ENCODE measurements at regions not wholly inside any gene's neighbourhood (a gene's known extent, or its start where the extent isn't known, plus 50 kb on each side); places are given as distances from the start of the nearest gene placed in this dataset.
A peak's percentile ranks its signal among the peaks of the same experiment; 100 is the strongest.

DNA sequence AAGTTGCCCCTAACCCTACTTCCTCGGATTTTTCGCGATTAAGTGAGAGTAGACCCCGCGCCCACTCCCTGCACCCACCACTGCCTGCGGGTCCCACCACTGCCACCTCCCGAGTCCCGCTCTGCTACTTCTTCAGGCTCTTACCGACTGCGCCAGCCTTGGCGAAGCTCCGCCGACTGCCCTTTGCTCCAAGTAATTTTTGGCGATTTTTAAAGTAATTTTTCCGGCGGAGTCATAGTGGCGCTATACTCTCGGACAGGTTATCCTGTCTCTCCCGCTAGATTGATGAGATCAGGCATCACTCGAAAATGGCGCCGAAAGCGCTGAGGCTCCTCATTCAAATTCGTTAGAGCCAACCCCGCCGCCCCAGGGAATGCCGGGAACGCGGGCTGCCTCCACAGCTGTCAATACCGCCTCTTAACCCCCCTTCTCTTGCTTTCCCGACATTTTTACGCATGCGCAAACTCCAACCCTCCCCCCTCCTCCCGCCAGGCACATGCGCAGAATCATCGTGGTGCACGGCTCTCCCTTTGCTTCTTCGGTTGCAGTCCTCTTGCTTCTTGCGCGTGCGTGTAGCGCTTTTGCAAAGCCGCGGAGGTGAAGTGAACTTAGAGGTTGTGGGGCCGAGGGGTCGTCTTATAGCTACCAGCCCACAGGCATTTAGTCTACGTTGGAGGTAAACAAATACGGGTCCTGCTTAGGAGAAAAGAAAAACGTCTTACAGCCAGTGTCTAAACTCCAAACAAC, 66.6 kb downstream of the KCNRG start:
- H3K4me1 ChIP-seq (ENCODE audit: control insufficient read depth in 1 of 2, extremely low read depth in 1 of 2, insufficient read depth in 2 of 2, low read length in 2 of 2): peaks cover 31 to 37% of the 10 kb centered on the region in 2 experiments
- DNase-seq (peak; percentile 93 to 99 (median 97)), ATAC-seq (replicated peaks in 1 of 4) (peak; percentile 76 to 79 (median 77))
- H3K4me3 ChIP-seq (ENCODE audit: control insufficient read depth in 1 of 2, extremely low read depth in 1 of 2, low read length in 1 of 2): peak overlapping the region; percentile 87 to 96
- Mint-ChIP-seq H3K36me3 (no peaks in the 10 kb centered on the region), H3K9me3 (no peaks in the 10 kb centered on the region), H3K27ac (peak overlapping the region; percentile 95 to 96), H3K4me1 (peaks cover 38 to 66% (median 61%) of the 10 kb centered on the region in 3 donors), H3K27me3 (peaks cover 0 to 9% of the 10 kb centered on the region in 2 donors), H3K4me3 (peak overlapping the region; percentile 94 to 99 (median 96))
- H3K36me3 ChIP-seq (ENCODE audit: control insufficient read depth in 2 of 2, extremely low read depth in 1 of 2, insufficient read depth in 1 of 2, low read length in 1 of 2): no peaks in the 10 kb centered on the region
- 0% methylated on average over 39 of the region's 49 CpGs for WGBS (ENCODE audit: insufficient coverage)
- POLR2A ChIA-PET: interaction anchor here (0.6 to 4.8 kb wide), 6 partner anchors 10 to 876 kb away, joined by 3 to 23 read pairs (median 4); no protein-coding TSS in a partner anchor
- H3K9me3 ChIP-seq: no peaks in the 10 kb centered on the region
- CTCF ChIA-PET: interaction anchor here (0.9 to 8.2 kb wide), 5 partner anchors 12 to 84 kb away, joined by 3 to 68 read pairs (median 30); partner anchors contain the start of gene TRIM13 (in 1 of the 2)
- peak overlapping the region; percentile 85 for H3K27ac ChIP-seq (ENCODE audit: low read length)
- H3K27me3 ChIP-seq (replicated peaks in 1 of 2; ENCODE audit: control insufficient read depth in 2 of 2, extremely low read depth in 1 of 2, insufficient read depth in 2 of 2, low read length in 1 of 2): peaks cover 0 to 10% of the 10 kb centered on the region in 2 experiments

DNA sequence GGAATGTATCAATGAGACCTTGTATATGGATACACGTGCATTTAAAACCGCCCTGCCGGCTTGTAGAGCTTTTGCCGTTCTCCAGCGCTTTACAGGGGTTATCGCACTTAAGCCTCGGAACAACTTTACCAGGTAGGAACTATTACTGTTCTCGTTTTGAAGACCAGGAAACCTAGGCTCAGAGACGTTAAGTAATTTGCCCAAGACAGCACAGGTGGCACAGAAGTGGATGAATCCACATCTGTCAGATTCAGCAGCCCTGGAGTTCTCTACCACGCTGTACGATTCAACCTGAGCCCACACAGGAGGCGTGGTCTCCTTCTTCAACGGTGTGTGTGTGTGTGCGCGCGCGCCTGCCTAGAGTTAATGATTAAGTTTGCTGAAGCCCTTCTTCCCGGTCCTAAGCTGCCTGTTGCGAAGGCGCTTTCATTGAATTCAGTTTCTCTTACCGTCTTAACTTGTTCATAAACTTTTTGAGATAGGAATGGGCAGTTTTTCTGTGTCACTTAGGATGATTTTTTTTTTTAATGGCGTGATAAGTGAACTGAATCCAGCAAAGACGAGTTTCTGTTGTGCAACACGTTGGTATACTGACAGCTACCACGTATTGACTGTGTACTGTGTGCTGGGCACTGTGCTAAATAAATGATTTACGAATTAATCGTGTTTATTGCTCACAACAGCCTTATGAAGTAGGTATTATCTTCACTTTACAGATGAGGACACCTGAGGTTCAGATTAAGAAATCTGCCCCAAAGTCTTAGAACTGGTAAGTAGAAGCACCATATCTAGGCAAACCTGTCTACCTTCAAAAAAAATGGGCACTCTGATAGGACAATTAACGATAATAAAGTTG, 67.4 kb downstream of the KCNRG start:
- ChIA-PET CTCF (interaction anchor here (0.6 to 8.2 kb wide), 7 partner anchors 13 to 85 kb away, joined by 3 to 68 read pairs (median 4); partner anchors contain the start of gene TRIM13 (in 1 of the 2)), POLR2A (interaction anchor here (0.6 to 4.8 kb wide), 6 partner anchors 9 to 275 kb away, joined by 3 to 23 read pairs (median 4); no protein-coding TSS in a partner anchor)
- no peaks in the 10 kb centered on the region for H3K36me3 ChIP-seq (ENCODE audit: control insufficient read depth in 2 of 2, extremely low read depth in 1 of 2, insufficient read depth in 1 of 2, low read length in 1 of 2)
- H3K27ac Mint-ChIP-seq: peak overlapping the region; percentile 95 to 96
- ATAC-seq (replicated peaks in 1 of 4) (peak; percentile 67 to 71 (median 69)), DNase-seq (peak; percentile 49 to 84 (median 69))
- 0% methylated on average over 19 of the region's 28 CpGs for WGBS (ENCODE audit: insufficient coverage)
- peaks cover 0 to 9% of the 10 kb centered on the region in 2 donors for H3K27me3 Mint-ChIP-seq
- peak overlapping the region; percentile 94 to 99 (median 96) for H3K4me3 Mint-ChIP-seq
- H3K27me3 ChIP-seq (replicated peaks in 1 of 2; ENCODE audit: control insufficient read depth in 2 of 2, extremely low read depth in 1 of 2, insufficient read depth in 2 of 2, low read length in 1 of 2): peaks cover 0 to 10% of the 10 kb centered on the region in 2 experiments
- H3K36me3 Mint-ChIP-seq: no peaks in the 10 kb centered on the region
- H3K9me3 ChIP-seq: no peaks in the 10 kb centered on the region
- peaks cover 38 to 62% (median 60%) of the 10 kb centered on the region in 3 donors for H3K4me1 Mint-ChIP-seq
- peaks cover 31 to 37% of the 10 kb centered on the region in 2 experiments for H3K4me1 ChIP-seq (ENCODE audit: control insufficient read depth in 1 of 2, extremely low read depth in 1 of 2, insufficient read depth in 2 of 2, low read length in 2 of 2)
- H3K27ac ChIP-seq (ENCODE audit: low read length): peak overlapping the region; percentile 85
- H3K4me3 ChIP-seq (ENCODE audit: control insufficient read depth in 1 of 2, extremely low read depth in 1 of 2, low read length in 1 of 2): peak overlapping the region; percentile 87 to 96
- H3K9me3 Mint-ChIP-seq: no peaks in the 10 kb centered on the region

DNA sequence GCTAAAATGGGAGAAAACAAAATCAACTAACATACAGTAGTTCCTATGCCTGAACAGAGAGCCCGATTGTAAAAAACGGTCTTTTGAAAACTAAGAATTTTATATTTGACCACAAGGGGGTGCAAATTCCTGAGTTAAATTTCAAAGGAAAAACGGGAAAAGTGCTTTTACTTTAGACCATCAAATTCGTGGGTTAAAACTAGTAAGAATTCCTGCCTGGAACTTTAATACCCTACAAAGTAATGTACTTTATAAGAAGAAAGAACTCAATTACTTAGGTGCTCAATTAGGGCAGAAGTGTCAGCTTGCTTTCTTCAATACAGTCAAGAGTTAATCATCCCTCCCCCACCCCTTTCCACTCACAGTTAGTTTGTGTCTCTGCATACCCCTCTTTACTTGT, 69.8 kb downstream of the KCNRG start:
- Histone ChIP-seq H3K4me1 (ENCODE audit: control insufficient read depth in 1 of 2, extremely low read depth in 1 of 2, insufficient read depth in 2 of 2, low read length in 2 of 2) (peaks cover 17 to 35% of the 10 kb centered on the region in 2 experiments), H3K4me3 (ENCODE audit: control insufficient read depth in 1 of 2, extremely low read depth in 1 of 2, low read length in 1 of 2) (no peak overlapping the region), H3K36me3 (ENCODE audit: control insufficient read depth in 2 of 2, extremely low read depth in 1 of 2, insufficient read depth in 1 of 2, low read length in 1 of 2) (no peaks in the 10 kb centered on the region), H3K27me3 (replicated peaks in 1 of 2; ENCODE audit: control insufficient read depth in 2 of 2, extremely low read depth in 1 of 2, insufficient read depth in 2 of 2, low read length in 1 of 2) (peaks cover 0 to 8% of the 10 kb centered on the region in 2 experiments), H3K9me3 (no peaks in the 10 kb centered on the region), H3K27ac (ENCODE audit: low read length) (no peak overlapping the region)
- peaks cover 0 to 3% of the 10 kb centered on the region in 2 donors for H3K27me3 Mint-ChIP-seq
- POLR2A ChIA-PET: interaction anchor here (0.5 to 1.7 kb wide), 3 partner anchors 39 to 1778 kb away, joined by 3 to 6 read pairs (median 4); no protein-coding TSS in a partner anchor
- CTCF ChIA-PET: interaction anchor here (0.6 to 8.2 kb wide), 26 partner anchors 8 to 830 kb away, joined by 3 to 68 read pairs (median 4); partner anchors contain the start of genes KCNRG (in 1 of the 2) and TRIM13 (in 1 of the 2)
- peaks cover 33 to 51% (median 47%) of the 10 kb centered on the region in 3 donors for H3K4me1 Mint-ChIP-seq
- H3K36me3 Mint-ChIP-seq: no peaks in the 10 kb centered on the region
- no CpG with 5 or more reads among the region's 4 CpGs for WGBS (ENCODE audit: insufficient coverage)
- ATAC-seq (replicated peaks in 1 of 4): no peak
- peak in 1 of 35 experiments; percentile 60 for DNase-seq
- H3K9me3 Mint-ChIP-seq: no peaks in the 10 kb centered on the region
- H3K27ac Mint-ChIP-seq: no peak overlapping the region
- peak overlapping the region in 1 of 3 donors; percentile 6 for H3K4me3 Mint-ChIP-seq

DNA sequence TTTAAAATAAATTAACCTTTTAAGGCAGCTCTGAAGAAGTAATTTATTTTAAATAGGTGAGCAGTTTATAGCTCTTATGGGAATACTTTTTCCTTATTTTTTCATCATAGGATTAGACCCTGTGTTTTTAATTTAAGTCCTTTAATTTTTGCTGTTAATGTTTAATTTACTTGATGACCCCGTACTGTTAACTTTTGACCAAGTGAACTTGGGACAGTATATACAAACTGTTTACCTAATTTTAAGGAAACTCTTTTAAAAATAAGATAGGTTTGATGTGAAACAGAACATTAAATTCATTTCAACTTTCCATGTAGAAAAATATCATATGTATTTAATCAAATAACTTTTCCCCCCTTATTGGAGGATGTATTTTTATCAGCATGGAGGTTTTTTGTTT, 74.4 kb downstream of the KCNRG start:
- Histone ChIP-seq H3K27ac (ENCODE audit: low read length) (no peak overlapping the region), H3K4me1 (ENCODE audit: control insufficient read depth in 1 of 2, extremely low read depth in 1 of 2, insufficient read depth in 2 of 2, low read length in 2 of 2) (peaks cover 10 to 11% of the 10 kb centered on the region in 2 experiments), H3K4me3 (ENCODE audit: control insufficient read depth in 1 of 2, extremely low read depth in 1 of 2, low read length in 1 of 2) (no peak overlapping the region), H3K9me3 (no peaks in the 10 kb centered on the region), H3K27me3 (replicated peaks in 1 of 2; ENCODE audit: control insufficient read depth in 2 of 2, extremely low read depth in 1 of 2, insufficient read depth in 2 of 2, low read length in 1 of 2) (no peaks in the 10 kb centered on the region), H3K36me3 (ENCODE audit: control insufficient read depth in 2 of 2, extremely low read depth in 1 of 2, insufficient read depth in 1 of 2, low read length in 1 of 2) (no peaks in the 10 kb centered on the region)
- POLR2A ChIA-PET: interaction anchor here in 1 of 2 donors (0.6 kb wide), 1 partner anchor 14 kb away, joined by 3 read pairs; no protein-coding TSS in a partner anchor
- CTCF ChIA-PET: interaction anchor here in 1 of 2 donors (0.6 to 0.7 kb wide), 2 partner anchors 11 to 1284 kb away, joined by 3 read pairs; no protein-coding TSS in a partner anchor
- no peak for ATAC-seq (replicated peaks in 1 of 4)
- H3K4me3 Mint-ChIP-seq: no peak overlapping the region
- DNase-seq: no peak
- H3K36me3 Mint-ChIP-seq: no peaks in the 10 kb centered on the region
- no peaks in the 10 kb centered on the region for H3K9me3 Mint-ChIP-seq
- WGBS (ENCODE audit: insufficient coverage): no CpG with 5 or more reads among the region's 1 CpG
- H3K4me1 Mint-ChIP-seq: peaks cover 0 to 18% (median 15%) of the 10 kb centered on the region in 3 donors
- no peaks in the 10 kb centered on the region for H3K27me3 Mint-ChIP-seq
- no peak overlapping the region for H3K27ac Mint-ChIP-seq

DNA sequence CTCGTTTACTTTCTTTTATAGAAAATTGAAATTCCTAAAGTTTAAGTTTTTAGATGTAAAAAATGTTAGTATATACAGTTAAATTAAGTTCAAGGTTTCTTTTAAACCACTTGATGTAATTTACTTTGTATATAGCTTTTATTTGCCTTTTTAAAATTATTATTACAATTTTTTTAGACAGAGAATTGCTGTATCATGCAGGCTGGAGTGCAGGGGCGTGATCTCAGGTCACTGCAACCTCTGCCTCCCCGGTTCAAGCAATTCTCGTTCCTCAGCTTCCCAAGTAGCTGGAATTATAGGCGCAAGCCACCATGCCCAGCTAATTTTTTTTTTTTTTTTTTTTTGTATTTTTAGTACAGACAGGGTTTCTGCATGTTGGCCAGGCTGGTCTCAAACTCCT, 75.0 kb downstream of the KCNRG start:
- Histone ChIP-seq H3K27me3 (replicated peaks in 1 of 2; ENCODE audit: control insufficient read depth in 2 of 2, extremely low read depth in 1 of 2, insufficient read depth in 2 of 2, low read length in 1 of 2) (no peaks in the 10 kb centered on the region), H3K27ac (ENCODE audit: low read length) (no peak overlapping the region), H3K4me1 (ENCODE audit: control insufficient read depth in 1 of 2, extremely low read depth in 1 of 2, insufficient read depth in 2 of 2, low read length in 2 of 2) (peaks cover 5 to 10% of the 10 kb centered on the region in 2 experiments), H3K9me3 (no peaks in the 10 kb centered on the region), H3K36me3 (ENCODE audit: control insufficient read depth in 2 of 2, extremely low read depth in 1 of 2, insufficient read depth in 1 of 2, low read length in 1 of 2) (no peaks in the 10 kb centered on the region), H3K4me3 (ENCODE audit: control insufficient read depth in 1 of 2, extremely low read depth in 1 of 2, low read length in 1 of 2) (no peak overlapping the region)
- H3K27me3 Mint-ChIP-seq: no peaks in the 10 kb centered on the region
- ChIA-PET CTCF (interaction anchor here in 1 of 2 donors (0.6 to 0.7 kb wide), 2 partner anchors 11 to 1283 kb away, joined by 3 read pairs; no protein-coding TSS in a partner anchor), POLR2A (interaction anchor here in 1 of 2 donors (0.6 kb wide), 2 partner anchors 14 to 785 kb away, joined by 3 read pairs; no protein-coding TSS in a partner anchor)
- DNase-seq (no peak), ATAC-seq (replicated peaks in 1 of 4) (no peak)
- no CpG with 5 or more reads among the region's 5 CpGs for WGBS (ENCODE audit: insufficient coverage)
- peaks cover 0 to 13% (median 9%) of the 10 kb centered on the region in 3 donors for H3K4me1 Mint-ChIP-seq
- no peak overlapping the region for H3K4me3 Mint-ChIP-seq
- H3K9me3 Mint-ChIP-seq: no peaks in the 10 kb centered on the region
- no peak overlapping the region for H3K27ac Mint-ChIP-seq
- H3K36me3 Mint-ChIP-seq: no peaks in the 10 kb centered on the region

All from T-cell (primary cell).